ENCODE measurements at regions not wholly inside any gene's neighbourhood (a gene's known extent, or its start where the extent isn't known, plus 50 kb on each side); places are given as distances from the start of the nearest gene placed in this dataset.

DNA sequence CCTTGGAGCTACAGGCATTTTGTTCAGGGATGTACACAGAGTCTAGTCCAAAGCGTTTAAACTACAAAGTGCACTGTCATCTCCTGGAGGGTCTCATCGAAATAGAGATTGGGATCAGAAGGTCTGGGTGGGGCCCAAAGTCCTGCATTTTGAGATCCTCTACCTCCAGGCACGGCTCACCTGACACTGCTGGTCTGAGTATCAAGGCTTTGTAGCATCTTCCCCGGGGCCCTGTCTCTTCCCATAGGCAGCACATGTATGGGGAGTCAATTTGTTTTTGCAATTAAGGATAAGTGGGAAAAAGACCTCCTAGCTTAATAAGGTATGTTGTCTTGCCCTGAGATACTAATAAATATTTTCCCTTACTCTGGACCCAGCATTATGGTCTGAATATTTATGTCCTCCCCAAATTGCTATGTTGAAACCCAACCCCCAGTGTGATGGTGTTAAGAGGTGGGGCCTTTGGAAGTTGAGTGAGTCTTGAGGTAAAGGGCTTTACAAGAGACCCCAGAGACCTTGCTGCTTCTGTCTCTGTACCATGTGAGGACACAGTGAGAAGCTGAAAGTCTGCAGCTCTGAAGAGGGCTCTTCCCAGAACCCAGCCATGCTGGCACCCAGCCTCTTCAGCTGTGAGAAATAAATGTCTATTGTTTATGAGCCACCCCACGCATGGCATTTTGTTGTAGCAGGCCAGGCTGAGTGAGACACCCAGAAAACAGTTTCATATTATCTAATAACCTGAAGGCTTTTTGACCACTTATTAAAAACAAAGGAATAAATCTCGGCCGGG is 258.7 kb upstream of the HS6ST1 start (continued):
- TF ChIP-seq, protein P1, sequence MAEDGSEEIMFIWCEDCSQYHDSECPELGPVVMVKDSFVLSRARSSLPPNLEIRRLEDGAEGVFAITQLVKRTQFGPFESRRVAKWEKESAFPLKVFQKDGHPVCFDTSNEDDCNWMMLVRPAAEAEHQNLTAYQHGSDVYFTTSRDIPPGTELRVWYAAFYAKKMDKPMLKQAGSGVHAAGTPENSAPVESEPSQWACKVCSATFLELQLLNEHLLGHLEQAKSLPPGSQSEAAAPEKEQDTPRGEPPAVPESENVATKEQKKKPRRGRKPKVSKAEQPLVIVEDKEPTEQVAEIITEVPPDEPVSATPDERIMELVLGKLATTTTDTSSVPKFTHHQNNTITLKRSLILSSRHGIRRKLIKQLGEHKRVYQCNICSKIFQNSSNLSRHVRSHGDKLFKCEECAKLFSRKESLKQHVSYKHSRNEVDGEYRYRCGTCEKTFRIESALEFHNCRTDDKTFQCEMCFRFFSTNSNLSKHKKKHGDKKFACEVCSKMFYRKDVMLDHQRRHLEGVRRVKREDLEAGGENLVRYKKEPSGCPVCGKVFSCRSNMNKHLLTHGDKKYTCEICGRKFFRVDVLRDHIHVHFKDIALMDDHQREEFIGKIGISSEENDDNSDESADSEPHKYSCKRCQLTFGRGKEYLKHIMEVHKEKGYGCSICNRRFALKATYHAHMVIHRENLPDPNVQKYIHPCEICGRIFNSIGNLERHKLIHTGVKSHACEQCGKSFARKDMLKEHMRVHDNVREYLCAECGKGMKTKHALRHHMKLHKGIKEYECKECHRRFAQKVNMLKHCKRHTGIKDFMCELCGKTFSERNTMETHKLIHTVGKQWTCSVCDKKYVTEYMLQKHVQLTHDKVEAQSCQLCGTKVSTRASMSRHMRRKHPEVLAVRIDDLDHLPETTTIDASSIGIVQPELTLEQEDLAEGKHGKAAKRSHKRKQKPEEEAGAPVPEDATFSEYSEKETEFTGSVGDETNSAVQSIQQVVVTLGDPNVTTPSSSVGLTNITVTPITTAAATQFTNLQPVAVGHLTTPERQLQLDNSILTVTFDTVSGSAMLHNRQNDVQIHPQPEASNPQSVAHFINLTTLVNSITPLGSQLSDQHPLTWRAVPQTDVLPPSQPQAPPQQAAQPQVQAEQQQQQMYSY (CRISPR knock-in tag; IDR thresholded peaks at IDR 0.05): no peak
- TF ChIP-seq GABPB1 (CRISPR knock-in tag; IDR thresholded peaks at IDR 0.05) (no peak), EMX1 (CRISPR knock-in tag; IDR thresholded peaks at IDR 0.05) (no peak)
- TF ChIP-seq, protein P2, sequence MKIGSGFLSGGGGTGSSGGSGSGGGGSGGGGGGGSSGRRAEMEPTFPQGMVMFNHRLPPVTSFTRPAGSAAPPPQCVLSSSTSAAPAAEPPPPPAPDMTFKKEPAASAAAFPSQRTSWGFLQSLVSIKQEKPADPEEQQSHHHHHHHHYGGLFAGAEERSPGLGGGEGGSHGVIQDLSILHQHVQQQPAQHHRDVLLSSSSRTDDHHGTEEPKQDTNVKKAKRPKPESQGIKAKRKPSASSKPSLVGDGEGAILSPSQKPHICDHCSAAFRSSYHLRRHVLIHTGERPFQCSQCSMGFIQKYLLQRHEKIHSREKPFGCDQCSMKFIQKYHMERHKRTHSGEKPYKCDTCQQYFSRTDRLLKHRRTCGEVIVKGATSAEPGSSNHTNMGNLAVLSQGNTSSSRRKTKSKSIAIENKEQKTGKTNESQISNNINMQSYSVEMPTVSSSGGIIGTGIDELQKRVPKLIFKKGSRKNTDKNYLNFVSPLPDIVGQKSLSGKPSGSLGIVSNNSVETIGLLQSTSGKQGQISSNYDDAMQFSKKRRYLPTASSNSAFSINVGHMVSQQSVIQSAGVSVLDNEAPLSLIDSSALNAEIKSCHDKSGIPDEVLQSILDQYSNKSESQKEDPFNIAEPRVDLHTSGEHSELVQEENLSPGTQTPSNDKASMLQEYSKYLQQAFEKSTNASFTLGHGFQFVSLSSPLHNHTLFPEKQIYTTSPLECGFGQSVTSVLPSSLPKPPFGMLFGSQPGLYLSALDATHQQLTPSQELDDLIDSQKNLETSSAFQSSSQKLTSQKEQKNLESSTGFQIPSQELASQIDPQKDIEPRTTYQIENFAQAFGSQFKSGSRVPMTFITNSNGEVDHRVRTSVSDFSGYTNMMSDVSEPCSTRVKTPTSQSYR (CRISPR knock-in tag; IDR thresholded peaks at IDR 0.05): no peak
- TF ChIP-seq, protein P3, sequence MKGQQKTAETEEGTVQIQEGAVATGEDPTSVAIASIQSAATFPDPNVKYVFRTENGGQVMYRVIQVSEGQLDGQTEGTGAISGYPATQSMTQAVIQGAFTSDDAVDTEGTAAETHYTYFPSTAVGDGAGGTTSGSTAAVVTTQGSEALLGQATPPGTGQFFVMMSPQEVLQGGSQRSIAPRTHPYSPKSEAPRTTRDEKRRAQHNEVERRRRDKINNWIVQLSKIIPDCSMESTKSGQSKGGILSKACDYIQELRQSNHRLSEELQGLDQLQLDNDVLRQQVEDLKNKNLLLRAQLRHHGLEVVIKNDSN (CRISPR knock-in tag; IDR thresholded peaks at IDR 0.05): no peak

DNA sequence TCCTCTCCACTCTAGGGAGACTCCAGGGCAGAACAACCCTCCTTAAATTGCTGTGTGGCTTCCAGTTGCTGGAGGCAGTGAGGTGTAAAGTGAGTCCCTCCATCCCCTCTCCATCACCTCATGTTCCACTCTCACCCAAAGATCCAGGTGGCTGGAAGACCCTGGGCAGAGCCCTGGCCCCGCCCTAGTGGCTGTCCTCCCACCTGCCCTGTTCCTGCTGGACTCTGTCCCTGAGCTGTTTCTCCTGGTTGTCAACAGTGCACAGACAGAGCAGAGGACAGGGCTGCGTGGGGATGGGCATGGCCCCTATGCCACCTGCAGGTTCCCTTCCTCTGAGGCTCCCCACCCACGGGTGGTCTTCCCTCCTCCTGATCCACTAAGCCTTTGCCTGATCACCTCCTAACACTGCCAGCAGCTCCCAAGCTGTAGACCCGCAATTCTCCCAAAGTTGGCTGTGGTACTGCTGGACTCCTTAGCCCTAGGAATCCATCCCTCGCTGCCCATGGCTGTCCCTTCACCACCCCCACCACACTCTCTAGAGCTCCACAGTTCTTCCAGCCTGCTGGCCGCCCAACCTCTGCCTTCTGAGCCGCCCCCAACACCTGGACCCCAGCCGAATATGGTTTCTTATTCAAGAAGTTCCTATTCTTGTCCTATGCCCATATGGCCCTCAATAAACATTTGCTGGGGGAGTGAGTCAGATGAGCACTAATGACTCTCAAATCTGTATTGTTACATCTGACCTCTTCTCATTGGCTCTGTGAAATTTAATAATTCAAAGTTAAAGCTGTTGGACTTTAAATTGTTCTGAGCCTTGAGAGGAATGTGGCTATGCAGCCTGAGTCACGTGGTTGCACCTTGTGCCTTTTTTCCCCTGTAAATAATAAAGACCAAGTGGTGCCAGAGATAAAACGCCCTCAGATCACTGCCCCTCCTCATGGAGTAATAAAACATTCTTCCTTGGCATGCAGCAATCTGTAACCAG is 260.0 kb upstream of the HS6ST1 start:
- Mint-ChIP-seq H3K36me3 (no peaks in the 10 kb centered on the region), H3K27ac (no peak overlapping the region), H3K4me1 (peaks cover 3% of the 10 kb centered on the region; the same call in 1 of the 2 replicates), H3K4me3 (no peak overlapping the region), H3K27me3 (ENCODE audit: low read depth) (no peaks in the 10 kb centered on the region), H3K9me3 (no peaks in the 10 kb centered on the region)
- no peak for ATAC-seq
- no peak for DNase-seq (ENCODE audit: low spot score)
- TF ChIP-seq NFE2L1 (CRISPR knock-in tag; IDR thresholded peaks at IDR 0.05) (no peak), MXD4 (CRISPR knock-in tag; IDR thresholded peaks at IDR 0.05; ENCODE audit: borderline replicate concordance) (no peak), TP53 (CRISPR knock-in tag; IDR thresholded peaks at IDR 0.05) (no peak), ZNF121 (CRISPR knock-in tag; IDR thresholded peaks at IDR 0.05) (no peak), TEAD1 (CRISPR knock-in tag; IDR thresholded peaks at IDR 0.05) (no peak)
- TF ChIP-seq, protein P4, sequence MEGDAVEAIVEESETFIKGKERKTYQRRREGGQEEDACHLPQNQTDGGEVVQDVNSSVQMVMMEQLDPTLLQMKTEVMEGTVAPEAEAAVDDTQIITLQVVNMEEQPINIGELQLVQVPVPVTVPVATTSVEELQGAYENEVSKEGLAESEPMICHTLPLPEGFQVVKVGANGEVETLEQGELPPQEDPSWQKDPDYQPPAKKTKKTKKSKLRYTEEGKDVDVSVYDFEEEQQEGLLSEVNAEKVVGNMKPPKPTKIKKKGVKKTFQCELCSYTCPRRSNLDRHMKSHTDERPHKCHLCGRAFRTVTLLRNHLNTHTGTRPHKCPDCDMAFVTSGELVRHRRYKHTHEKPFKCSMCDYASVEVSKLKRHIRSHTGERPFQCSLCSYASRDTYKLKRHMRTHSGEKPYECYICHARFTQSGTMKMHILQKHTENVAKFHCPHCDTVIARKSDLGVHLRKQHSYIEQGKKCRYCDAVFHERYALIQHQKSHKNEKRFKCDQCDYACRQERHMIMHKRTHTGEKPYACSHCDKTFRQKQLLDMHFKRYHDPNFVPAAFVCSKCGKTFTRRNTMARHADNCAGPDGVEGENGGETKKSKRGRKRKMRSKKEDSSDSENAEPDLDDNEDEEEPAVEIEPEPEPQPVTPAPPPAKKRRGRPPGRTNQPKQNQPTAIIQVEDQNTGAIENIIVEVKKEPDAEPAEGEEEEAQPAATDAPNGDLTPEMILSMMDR (IDR thresholded peaks at IDR 0.05): no peak
- TF ChIP-seq, protein P5, sequence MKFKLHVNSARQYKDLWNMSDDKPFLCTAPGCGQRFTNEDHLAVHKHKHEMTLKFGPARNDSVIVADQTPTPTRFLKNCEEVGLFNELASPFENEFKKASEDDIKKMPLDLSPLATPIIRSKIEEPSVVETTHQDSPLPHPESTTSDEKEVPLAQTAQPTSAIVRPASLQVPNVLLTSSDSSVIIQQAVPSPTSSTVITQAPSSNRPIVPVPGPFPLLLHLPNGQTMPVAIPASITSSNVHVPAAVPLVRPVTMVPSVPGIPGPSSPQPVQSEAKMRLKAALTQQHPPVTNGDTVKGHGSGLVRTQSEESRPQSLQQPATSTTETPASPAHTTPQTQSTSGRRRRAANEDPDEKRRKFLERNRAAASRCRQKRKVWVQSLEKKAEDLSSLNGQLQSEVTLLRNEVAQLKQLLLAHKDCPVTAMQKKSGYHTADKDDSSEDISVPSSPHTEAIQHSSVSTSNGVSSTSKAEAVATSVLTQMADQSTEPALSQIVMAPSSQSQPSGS (CRISPR knock-in tag; IDR thresholded peaks at IDR 0.05; ENCODE audit: borderline replicate concordance, low read depth): no peak
- ChIA-PET POLR2A (no interaction called here), CTCF (no interaction called here)
